ENCODE measurements at regions not wholly inside any gene's neighbourhood (a gene's known extent, or its start where the extent isn't known, plus 50 kb on each side); places are given as distances from the start of the nearest gene placed in this dataset.

GRCh38 chr3:102031834-102032233 is 182.5 kb downstream of the NFKBIZ start:
- TF ChIP-seq POLR2AphosphoS5 (IDR thresholded peaks at IDR 0.05; ENCODE audit: low read length), result no peak
- no peak for TF ChIP-seq PRDM15 (CRISPR knock-in tag; IDR thresholded peaks at IDR 0.05)
- no peak for TF ChIP-seq MXI1 (IDR thresholded peaks at IDR 0.05; ENCODE audit: low read depth, low read length)
- TF ChIP-seq HCFC1 (IDR thresholded peaks at IDR 0.05; ENCODE audit: low read length), result no peak
- TF ChIP-seq MAX (IDR thresholded peaks at IDR 0.05; ENCODE audit: low read depth, low read length), result no peak
- no peak for TF ChIP-seq BCL3 (IDR thresholded peaks at IDR 0.05; ENCODE audit: borderline replicate concordance, insufficient read depth, low read depth, low read length, poor library complexity, severe bottlenecking)
- no peak for TF ChIP-seq POLR2AphosphoS2 (IDR thresholded peaks at IDR 0.05; ENCODE audit: low read depth, low read length)
- TF ChIP-seq MEF2A (IDR thresholded peaks at IDR 0.05; ENCODE audit: insufficient read depth, low read depth, low read length), result no peak
- TF ChIP-seq TAF1 (IDR thresholded peaks at IDR 0.05; ENCODE audit: borderline replicate concordance, low read depth, low read length), result no peak
- TF ChIP-seq NFYA (IDR thresholded peaks at IDR 0.05; ENCODE audit: borderline replicate concordance, low read depth, low read length), result no peak
- TF ChIP-seq CTCF (IDR thresholded peaks at IDR 0.05 in 2 of 3, conservative IDR thresholded peaks at IDR 0.05 in 1 of 3; ENCODE audit: control insufficient read depth in 2 of 3, extremely low read depth in 1 of 3, insufficient read depth in 1 of 3, low read depth in 3 of 3, low read length in 3 of 3), result no peak
- TF ChIP-seq ZBTB33 (IDR thresholded peaks at IDR 0.05), result no peak
- TF ChIP-seq EZH2 (IDR thresholded peaks at IDR 0.05; ENCODE audit: borderline replicate concordance, control insufficient read depth, low read depth, low read length), result no peak
